ENCODE measurements at regions not wholly inside any gene's neighbourhood (a gene's known extent, or its start where the extent isn't known, plus 50 kb on each side); places are given as distances from the start of the nearest gene placed in this dataset.

GRCh38 chr16:59087641-59088040, 353.5 kb upstream of the GOT2 start:
- ChIA-PET CTCF (no interaction called here), POLR2A (no interaction called here)
- no peak overlapping the region for H3K4me3 ChIP-seq (ENCODE audit: low read depth in 2 of 2, low read length in 2 of 2)
- in situ Hi-C loops (cut with HindIII; ENCODE audit: low pct_unique_long_range_greater_than_20kb, low sequenced_read_pairs): no loop called here
- no peaks in the 10 kb centered on the region for H3K4me1 ChIP-seq (ENCODE audit: control insufficient read depth, insufficient read depth, low read length)
- DNase-seq (ENCODE audit: low read depth, low spot score) (no peak), ATAC-seq (no peak)
- intact Hi-C loops (cut with micrococcal nuclease; ENCODE audit: unreplicated experiment): no loop called here
- H3K27me3 ChIP-seq (ENCODE audit: control insufficient read depth, insufficient read depth, low read length): no peaks in the 10 kb centered on the region
- no peak overlapping the region for H3K27ac ChIP-seq (ENCODE audit: low read length)
- TF ChIP-seq SIN3A (IDR thresholded peaks at IDR 0.05; ENCODE audit: borderline replicate concordance, insufficient read depth, low read depth, low read length) (no peak), REST (IDR thresholded peaks at IDR 0.05; ENCODE audit: insufficient read depth in 1 of 2, low read depth in 2 of 2, low read length in 1 of 2) (no peak), CTCF (IDR thresholded peaks at IDR 0.05) (no peak), TCF7L2 (IDR thresholded peaks at IDR 0.05; ENCODE audit: low read depth, low read length) (no peak), POLR2AphosphoS5 (IDR thresholded peaks at IDR 0.05; ENCODE audit: low read depth, low read length) (no peak)
- H3K9me3 ChIP-seq (ENCODE audit: control insufficient read depth, insufficient read depth, low read depth, low read length): no peaks in the 10 kb centered on the region
- BruUV-seq (replicated peaks): no TSS peak
- H3K36me3 ChIP-seq (ENCODE audit: control insufficient read depth, insufficient read depth, low read length): no peaks in the 10 kb centered on the region

GRCh38 chr16:59067205-59067604, 333.1 kb upstream of the GOT2 start:
- ATAC-seq: no peak
- intact Hi-C loops (cut with micrococcal nuclease; ENCODE audit: unreplicated experiment): no loop called here
- no TSS peak for BruUV-seq (replicated peaks)

More at GRCh38 chr16:59067205-59067604, 333.1 kb upstream of the GOT2 start:
- in situ Hi-C loops (cut with HindIII; ENCODE audit: low pct_unique_long_range_greater_than_20kb, low sequenced_read_pairs): no loop called here
- no peaks in the 10 kb centered on the region for H3K27me3 ChIP-seq (ENCODE audit: control insufficient read depth, insufficient read depth, low read length)
- ChIA-PET CTCF (no interaction called here), POLR2A (no interaction called here)
- no peaks in the 10 kb centered on the region for H3K9me3 ChIP-seq (ENCODE audit: control insufficient read depth, insufficient read depth, low read depth, low read length)
- H3K36me3 ChIP-seq (ENCODE audit: control insufficient read depth, insufficient read depth, low read length): no peaks in the 10 kb centered on the region
- H3K27ac ChIP-seq (ENCODE audit: low read length): no peak overlapping the region
- no peaks in the 10 kb centered on the region for H3K4me1 ChIP-seq (ENCODE audit: control insufficient read depth, insufficient read depth, low read length)
- DNase-seq (ENCODE audit: low read depth, low spot score): no peak
- no peak for TF ChIP-seq TCF7L2 (IDR thresholded peaks at IDR 0.05; ENCODE audit: low read depth, low read length)
- no peak for TF ChIP-seq REST (IDR thresholded peaks at IDR 0.05; ENCODE audit: insufficient read depth in 1 of 2, low read depth in 2 of 2, low read length in 1 of 2)
- TF ChIP-seq POLR2AphosphoS5 (IDR thresholded peaks at IDR 0.05; ENCODE audit: low read depth, low read length): no peak
- TF ChIP-seq CTCF (IDR thresholded peaks at IDR 0.05): no peak
- TF ChIP-seq SIN3A (IDR thresholded peaks at IDR 0.05; ENCODE audit: borderline replicate concordance, insufficient read depth, low read depth, low read length): no peak
- H3K4me3 ChIP-seq (ENCODE audit: low read depth in 2 of 2, low read length in 2 of 2): no peak overlapping the region

All from Panc1 (cell line).